Activated CD4-positive, CD25-positive, alpha-beta regulatory T cell treated with anti-CD3 and anti-CD28 coated beads, Interleukin-2, amount 50 U/mL, for 16 hours (primary cell): ENCODE measurements at regions not wholly inside any gene's neighbourhood (a gene's known extent, or its start where the extent isn't known, plus 50 kb on each side); places are given as distances from the start of the nearest gene placed in this dataset.
A peak's percentile ranks its signal among the peaks of the same experiment; 100 is the strongest.

Experiments
- DNase-seq: peaks from one replicate; pipeline ENCODE4 v3.0.0-alpha.2; 2020; ENCODE audit warnings: low read depth, low spot score

DNA sequence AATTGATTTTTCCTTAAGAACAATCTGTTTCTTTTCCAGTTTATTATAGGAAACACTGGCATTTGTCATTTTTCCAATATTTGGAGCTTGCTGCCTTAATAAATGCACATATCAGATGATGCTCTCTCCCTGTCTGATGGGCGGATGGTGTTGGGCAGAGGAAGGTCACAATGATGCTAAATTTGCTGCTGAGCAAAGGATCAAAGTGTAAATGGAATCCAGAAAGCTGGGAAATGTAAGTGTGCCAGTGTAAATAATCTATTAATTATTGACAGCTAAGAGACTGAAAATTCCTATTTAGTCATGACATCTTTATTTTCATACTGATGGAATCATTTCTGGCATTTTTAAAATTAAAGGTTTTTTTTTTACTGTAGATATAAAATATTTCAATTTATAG, 243.2 kb downstream of the PTBP2 start:
- no peak for DNase-seq

DNA sequence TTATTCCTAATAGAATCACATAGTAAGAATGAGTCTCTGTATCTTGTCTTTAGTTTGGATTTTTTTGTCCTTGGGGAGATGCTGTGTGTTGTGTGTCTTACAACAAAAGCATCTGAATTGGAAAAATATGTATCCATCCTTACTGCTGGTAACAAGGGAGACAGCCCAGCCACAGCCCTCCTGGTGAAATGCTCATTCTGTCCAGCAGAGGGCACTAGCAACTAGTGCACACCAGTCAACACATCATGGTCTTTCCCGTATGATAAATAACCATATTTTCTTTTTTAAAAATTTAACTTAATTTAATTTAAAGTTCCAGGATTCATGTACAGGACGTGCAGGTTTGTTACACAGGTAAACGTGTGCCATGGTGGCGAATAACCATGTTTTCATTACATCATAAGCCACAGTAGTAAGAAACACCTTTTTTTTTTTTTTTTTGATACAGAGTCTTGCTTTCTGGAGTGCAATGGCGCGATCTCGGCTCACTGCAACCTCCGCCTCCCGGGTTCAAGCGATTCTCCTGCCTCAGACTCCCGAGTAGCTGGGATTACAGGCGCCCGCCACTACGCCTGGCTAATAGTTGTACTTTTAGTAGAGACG, 245.1 kb downstream of the PTBP2 start:
- DNase-seq, result peak; percentile 41

DNA sequence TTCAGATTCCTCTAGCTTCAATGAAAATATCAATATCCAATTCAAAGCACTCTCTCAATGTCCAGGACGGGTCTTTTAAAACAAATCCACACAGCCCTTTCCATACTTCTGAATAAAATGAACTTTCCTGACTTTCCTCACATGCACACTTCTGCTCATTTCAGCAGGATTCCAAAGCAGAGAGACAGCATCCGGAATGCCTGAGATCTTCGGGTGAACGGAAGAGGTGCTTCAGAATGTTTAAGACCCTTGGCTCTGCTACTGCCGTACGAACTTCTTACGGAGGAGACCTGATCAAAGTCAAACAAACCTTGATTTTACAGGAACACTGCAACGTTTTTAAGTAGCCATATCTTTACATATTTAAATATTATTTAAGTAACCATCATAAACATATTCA, 245.7 kb downstream of the PTBP2 start:
- DNase-seq, result no peak

DNA sequence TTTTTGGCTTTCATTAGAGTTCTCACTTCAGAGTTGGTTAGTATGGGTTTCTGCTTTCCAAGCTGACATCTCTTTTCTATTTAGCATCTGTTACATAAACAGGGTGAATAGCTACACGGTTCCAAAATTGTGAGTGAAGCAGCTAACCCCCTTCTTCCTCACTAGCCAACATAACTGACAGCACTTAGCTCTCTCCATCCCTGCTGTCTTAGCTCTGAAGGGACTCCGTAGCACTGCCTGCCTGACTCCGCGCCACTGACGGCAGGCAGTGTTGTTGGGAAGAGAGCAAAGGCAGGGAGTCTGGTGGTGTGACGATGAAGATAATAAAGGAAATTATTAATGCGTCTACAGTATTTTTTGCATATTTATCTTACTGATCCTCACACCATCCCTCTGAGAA, 247.0 kb downstream of the PTBP2 start:
- no peak for DNase-seq

DNA sequence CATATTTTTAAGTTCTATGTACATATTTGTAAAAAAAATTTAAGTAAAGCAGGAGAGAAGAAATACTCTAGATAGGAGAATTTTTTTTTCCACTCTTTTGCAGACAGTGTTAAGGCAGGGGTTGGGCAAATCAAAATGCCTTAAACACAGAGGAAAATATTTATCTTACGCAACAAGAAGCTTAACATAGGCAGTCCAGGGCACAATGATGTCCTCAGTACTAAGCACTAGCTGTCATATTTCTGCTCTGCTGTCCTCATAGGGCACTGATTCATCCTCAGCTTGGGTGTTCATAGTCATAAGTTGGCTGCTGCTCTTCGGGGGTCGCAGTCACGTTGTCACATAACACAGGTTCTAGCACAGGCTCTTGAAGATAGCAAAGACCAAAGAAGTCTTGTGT, 247.4 kb downstream of the PTBP2 start:
- no peak for DNase-seq

DNA sequence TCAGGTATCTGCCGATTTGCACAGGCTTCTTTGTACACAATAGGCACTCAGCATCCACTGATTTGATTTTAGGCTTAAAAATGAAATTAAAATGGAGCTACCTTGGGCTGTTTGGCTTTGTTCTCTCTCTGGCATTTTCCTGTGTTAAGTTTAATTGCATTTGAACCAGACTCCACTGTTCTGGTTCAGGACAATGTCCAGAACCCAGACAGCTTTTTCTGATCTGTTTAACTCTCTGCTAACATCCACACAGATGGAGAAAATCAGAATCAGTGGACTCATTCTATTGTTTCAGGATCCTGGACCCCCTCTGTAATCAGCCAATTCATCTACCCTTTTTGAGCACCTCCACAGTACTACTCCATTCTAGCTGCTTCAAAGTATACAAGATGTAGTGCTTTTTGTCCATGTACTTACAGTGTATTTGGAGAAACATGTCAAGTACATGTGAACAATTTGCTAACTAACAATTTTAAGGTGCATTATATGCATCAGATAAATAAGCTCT, 248.1 kb downstream of the PTBP2 start:
- no peak for DNase-seq

DNA sequence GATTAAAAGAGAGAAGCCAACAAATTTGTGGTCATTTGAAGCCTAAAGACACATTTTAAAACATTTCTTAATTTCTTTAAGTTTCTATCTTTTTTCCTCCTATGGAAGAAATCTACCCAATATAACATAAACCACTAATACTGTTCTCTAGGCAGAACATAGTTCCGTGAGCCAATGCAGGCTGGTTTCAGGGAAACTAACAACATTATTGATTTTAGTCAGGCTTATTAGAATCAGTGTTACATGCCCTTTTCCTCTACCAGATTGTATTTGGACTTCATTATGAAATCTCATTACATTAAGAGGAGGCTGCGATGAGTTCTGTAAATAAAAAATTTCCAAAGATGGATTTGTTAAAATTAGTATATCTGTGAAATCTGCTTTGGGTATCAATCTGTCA, 249.9 kb downstream of the PTBP2 start:
- no peak for DNase-seq

DNA sequence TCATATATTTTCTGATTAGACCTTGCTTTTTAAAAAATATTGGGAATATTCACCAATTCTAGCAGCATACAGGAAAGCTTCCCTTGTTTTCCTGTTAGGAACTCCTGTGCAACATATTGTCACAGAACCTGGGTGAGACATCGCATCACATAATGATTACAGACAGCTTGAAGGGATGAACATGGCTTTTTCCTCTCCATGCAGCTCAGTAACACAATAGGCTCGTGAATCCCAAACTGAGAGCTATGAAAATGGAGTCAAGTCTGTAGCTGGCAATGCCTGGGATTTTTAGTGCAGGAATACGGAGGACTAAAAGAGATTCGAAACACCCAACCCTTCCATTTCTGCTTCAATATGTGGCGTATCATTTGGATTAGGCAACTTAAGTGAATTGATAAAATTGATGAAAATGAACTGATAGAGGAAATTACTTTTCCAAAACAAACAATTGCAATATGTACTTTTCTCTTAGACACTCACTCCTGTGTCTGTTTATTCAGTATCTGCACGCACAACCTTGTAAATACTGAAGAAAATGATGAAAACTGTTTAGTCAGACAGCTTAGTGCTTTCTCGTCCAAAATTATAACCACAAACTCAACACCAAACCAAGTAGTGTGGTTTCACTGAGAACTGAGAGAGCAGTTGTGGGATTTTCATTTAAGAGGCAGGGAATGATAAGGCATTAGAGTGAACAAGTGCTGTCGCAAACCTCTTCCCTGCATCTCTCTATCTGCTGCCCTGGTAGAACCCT, 250.4 kb downstream of the PTBP2 start:
- DNase-seq, result no peak

DNA sequence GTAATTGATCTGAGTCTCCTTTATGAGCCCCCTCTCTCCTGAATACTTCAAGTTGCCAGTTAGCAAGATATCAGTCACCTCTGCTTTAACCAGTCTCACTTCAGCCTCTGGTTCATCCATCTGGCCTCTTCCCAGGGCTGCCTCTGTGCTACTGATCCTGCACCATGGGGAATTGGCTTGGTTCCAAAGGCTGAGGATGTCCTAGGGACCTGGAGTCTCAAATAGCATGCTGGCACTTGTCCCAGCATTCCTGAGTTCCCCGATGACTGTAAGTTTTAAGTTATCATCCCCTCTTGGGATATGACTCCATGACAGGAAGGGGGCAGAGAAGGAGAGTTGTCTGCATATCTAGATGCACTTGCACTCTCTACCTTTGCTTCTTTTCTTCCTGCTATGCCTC, 252.0 kb downstream of the PTBP2 start:
- no peak for DNase-seq

DNA sequence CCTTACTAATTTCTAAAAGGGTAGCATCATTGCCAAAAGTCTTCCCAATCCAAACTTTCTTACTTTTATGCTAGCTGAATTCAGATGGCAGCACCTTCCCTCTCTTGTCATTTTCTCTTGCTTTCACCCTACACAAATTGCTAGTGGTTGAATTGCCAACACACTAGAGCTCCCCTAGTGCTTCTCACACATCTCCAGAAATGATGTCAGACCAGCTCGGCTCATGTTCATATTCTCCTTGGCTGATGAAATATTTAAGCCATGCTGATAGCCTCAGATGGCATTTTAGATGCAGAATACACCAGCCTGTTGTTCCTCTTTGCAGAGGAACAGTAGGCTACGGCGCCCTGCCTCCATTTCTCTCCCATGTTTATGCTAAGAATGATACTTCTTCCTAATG, 256.9 kb downstream of the PTBP2 start:
- no peak for DNase-seq

DNA sequence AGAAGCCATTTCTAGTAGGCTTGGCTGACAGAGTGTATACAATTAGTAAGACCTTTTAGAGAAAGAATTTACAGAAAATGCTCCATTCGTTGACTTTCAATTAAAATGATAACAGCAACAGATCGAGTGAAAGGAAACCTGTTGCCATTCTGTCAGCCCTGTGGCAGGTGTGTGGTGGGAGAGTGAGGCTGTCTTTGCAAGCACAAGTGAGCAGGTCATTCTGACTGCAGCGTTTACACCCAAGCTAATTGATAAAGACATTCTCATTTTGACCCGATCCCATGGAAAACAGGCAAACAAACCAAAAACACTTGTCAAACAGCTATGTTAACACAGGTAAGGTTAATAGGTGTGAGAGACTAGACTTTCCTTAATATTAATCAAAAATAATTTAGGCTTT, 257.3 kb downstream of the PTBP2 start:
- no peak for DNase-seq

DNA sequence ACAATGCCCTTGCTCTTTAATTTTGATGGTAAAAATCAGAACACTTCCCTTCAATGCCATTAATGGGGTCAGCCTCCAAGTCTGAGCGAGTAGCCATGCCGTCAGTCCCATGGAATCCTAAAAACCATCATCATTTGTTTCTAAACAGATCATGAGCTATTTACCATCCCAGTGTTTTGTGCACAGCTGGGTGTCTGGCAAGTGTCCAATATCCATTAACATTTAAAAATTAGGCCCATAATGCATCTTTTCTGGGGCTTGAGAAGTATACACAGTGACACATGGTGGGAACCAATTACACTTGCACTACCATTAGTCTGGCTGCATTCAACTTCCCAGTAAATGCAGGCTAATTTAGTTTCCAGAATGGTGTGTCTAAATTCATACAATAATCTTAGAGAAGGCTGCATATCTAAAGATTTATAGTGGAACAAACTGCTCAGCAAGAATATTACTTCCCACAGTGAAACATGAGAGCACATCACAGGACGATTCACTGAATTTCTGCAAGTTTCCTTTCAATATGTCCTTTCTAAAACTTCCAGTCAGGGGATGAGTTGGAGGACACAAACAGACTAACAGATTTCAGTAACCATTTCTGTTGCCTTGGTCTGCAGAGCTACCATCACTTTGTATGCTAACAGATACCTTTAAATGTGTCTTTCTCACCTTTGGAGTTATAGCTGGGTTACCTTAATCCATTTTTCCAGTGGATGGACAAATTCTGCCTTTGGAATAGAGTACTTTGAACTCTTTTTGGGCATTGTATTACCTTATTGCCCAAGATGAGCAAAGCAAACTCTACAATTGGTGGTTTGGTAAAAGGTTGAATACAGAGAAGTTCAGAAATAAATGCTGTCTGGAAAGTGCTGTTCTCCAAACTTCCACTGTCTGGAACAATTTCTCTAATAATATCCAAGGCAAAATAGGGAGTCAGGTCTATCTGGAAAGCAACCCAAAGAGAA, 258.0 kb downstream of the PTBP2 start:
- DNase-seq, result no peak

DNA sequence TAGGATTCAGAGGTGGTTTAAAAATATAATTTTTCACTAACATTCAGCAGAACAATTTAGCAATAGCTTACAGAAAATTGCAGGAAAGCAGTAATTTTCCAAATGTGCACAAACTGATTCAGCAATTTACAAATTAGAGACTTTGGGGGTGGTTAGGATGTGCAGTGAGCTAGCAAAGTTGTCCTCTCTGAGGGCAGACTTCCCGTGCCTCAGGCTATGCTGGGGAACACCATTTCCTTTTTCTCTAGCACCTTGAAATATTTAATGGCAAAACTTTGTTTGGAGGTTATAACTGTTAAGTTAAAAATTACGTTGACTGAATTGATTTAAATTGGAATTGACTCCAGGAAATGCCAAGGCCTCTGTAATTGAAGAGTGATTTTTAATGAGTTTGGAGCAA, 258.9 kb downstream of the PTBP2 start:
- no peak for DNase-seq

DNA sequence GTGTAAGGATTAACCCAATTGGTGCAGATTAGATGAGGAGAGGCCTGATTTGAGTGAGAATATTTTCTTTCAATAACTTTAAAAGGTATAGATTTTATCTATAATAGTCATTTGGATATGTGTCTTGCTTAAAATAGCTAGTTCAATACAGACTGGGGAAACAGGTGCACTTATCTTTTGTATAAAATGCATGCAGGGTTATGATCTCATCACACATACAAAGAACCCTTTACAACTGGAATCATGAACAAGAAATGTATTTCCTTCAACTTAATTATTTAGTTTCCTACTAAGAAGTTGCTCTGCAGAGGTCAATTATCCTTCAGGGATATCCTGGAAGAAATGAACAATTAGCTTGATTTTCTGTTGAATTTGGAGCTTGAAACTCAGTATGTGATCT, 259.6 kb downstream of the PTBP2 start:
- no peak for DNase-seq

DNA sequence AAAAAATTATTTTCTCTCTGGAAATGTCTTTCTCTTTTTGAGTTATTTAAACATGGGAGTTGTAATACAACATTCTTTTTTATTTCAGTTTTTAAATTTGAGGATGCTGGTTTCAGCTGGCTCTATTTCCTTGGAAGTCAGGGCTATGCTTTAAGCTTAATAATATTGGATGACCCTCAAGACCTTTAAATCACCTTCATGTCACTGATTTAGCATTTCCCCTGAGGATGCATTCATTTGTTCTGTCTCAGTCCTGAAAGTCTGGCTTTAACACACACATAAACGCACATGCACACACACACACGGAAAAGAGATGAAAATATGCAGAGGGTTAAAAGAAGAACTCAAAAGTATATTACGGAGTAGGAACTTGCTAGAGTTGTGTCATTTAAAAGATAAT, 260.5 kb downstream of the PTBP2 start:
- no peak for DNase-seq

DNA sequence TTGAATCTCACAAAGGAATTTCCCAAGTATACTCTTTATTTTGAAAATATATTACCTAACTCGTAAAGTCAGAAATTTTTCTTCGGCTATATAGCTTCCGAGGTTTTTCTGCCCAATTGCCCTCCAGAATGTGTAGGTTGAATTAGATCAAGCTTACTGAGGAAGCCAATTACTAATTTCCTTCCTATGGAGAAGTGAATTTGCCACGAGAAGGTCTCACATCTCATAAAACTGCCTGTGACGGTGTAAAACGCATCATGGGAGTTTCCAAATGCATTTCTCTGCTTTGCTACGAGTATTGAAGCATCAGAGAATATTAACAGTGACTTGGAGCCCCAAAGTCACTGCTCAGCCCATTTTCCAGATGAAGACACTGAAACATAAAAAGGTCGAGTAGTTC, 262.3 kb downstream of the PTBP2 start:
- no peak for DNase-seq

DNA sequence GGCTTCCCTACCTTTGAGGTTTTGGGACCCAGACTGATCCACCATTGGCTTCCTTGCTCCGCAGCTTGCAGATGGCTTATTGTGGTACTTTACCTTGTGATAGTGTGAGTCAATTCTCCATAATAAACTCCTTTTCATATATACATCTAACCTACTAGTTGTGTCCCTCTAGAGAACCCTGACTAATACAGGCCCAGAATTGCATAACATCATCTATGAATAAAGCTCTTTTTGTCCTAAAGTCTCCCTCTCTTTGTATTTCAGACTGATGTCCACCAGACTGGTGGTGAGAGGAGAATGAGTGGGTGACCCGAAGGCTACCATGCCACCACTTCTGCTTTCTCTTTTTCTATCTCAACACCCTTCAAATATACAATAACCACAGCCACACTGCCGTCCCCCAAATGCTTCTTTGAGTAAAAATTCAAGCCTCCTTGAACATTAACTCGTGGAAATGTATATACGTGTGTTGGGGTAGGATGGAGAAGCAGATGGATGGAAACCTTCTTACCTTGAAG, 265.7 kb downstream of the PTBP2 start:
- no peak for DNase-seq

DNA sequence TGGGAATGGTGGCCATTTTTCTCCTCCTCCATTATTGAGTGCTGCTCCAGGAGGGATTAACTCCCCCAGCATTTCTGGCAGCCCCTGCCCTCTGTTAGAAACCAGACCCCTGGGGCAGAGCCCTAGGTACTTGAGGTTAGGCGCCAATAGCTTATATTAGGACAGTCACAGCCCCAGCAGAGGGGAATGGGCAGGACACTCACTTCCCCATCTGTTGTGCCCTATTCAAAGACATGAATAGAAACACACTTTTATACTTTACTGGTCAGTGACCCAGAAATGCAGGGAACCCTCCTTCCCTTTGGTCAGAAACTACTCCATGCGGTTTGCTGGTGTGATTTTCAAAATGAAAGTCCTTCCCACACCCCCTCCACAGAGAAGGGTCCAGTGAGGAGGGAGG, 267.7 kb downstream of the PTBP2 start:
- DNase-seq, result no peak

DNA sequence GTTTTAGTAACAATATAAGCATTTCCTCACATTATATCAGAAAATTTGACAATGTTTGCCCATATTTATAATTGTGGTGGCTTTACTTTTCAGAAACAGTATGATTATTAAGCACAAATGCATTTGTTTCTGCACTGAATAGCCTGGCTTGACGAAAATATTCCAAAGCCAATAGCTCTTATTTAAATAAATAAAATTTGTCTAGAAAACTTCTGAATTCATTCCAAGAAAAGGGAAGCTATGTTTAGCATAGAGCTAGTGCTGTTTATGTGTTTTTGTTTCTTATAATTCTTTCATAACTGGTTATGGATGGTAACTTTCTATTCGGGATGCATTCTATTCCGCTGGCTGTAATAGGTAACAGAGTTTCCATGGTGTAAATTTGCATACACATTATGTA, 268.6 kb downstream of the PTBP2 start:
- no peak for DNase-seq

DNA sequence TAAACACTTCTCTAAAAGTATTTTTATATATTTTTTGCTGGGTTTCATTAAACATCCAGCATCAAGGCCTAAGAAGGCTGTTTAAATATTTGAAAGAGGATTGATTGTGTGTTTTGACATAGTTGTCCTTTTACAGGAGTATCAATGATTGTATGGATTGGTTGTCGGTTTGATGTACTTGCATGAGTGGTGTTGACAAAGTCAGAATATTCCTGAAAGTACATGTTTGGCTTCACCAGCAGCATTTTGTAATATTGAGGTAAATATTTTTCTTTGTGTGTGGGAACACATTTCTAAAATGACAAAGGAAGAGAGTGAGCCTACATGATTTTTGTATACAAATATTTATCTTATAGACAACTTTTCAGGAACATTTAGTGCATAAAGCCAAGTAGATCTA, 269.7 kb downstream of the PTBP2 start:
- no peak for DNase-seq

DNA sequence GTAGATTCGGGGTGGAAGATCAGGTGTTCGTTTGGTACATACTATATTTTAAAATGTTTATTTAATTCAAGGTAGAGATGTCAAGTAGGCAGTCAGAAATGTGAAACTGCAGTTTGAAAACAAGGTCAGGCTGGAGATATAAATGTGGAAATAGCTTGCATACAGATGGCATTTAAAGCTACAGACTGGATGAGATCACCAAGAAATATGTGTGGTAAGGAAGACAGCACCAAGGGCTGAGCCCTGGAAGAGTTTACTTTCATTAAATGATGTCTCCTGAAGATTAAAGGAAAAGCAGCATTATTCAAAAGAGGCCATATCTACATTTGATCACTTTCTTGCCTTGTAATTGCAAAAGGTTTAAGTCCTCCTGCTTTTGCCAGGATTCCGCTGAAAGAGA, 271.3 kb downstream of the PTBP2 start:
- DNase-seq, result no peak

DNA sequence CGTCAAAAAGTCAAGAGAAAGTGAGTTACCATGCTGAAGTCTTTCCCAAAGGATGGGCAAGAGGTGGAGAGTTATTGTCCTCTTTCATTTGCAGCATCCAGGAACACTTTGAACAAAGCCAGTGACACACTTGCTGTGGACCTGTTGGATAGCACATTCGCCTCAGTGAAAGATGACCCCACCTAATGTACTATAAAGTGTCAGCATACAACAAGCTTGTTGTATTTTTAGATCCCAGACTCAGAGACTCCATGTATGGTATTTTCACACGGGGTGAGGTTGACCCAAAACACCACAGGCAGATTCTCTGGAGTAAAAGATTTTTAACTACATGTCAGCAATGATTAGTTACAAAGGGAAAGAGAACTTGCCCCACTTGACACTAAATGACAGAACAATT, 273.8 kb downstream of the PTBP2 start:
- no peak for DNase-seq
